Stimulated activated naive B cell treated with anti-CD40 and anti-IgM and Interleukin-4, amounts not matched to agents 10 μg/mL and 1 μg/mL and 100 μg/mL, for 72 hours (primary cell): ENCODE measurements at regions not wholly inside any gene's neighbourhood (a gene's known extent, or its start where the extent isn't known, plus 50 kb on each side); places are given as distances from the start of the nearest gene placed in this dataset.
"Not testable (repeated sequence)": the region's sequence is repeated elsewhere in the genome, so short reads cannot be mapped to it uniquely, and the experiment has no call there.

Experiments used
- ATAC-seq, 2 donors: fragments of 150-1000 bp; cut with Tn5 transposase; replicated peaks; 2 replicates each; pipeline ENCODE4 v1.10.0; 2021; ENCODE audit warnings: moderate library complexity in 1 of 2
- DNase-seq: peaks from one replicate; pipeline ENCODE4 v3.0.0; 2021
- H3K27ac Mint-ChIP-seq: one replicate; pipeline ENCODE4 v1.8.0; 2022; ENCODE audit warnings: mild to moderate bottlenecking, mixed read lengths
- H3K27me3 Mint-ChIP-seq, 2 donors: one replicate each; pipeline ENCODE4 v1.8.0; 2022; ENCODE audit warnings: mixed read lengths in 2 of 2
- H3K36me3 Mint-ChIP-seq, 2 donors: one replicate each; pipeline ENCODE4 v1.8.0; 2022; ENCODE audit warnings: mixed read lengths in 2 of 2, mild to moderate bottlenecking in 1 of 2
- H3K4me1 Mint-ChIP-seq, 2 donors: one replicate each; pipeline ENCODE4 v1.8.0; 2022; ENCODE audit warnings: mixed read lengths in 2 of 2, mild to moderate bottlenecking in 1 of 2
- H3K4me3 Mint-ChIP-seq, 2 donors: one replicate each; pipeline ENCODE4 v1.8.0; 2022; ENCODE audit warnings: mild to moderate bottlenecking in 2 of 2, mixed read lengths in 2 of 2, moderate library complexity in 1 of 2
- H3K9me3 Mint-ChIP-seq, 2 donors: one replicate each; pipeline ENCODE4 v1.8.0; 2022; ENCODE audit warnings: mixed read lengths in 2 of 2, mild to moderate bottlenecking in 1 of 2

- DNase-seq (no peak), ATAC-seq (no peak)
- H3K4me3 Mint-ChIP-seq, result no peak overlapping the region
- H3K27ac Mint-ChIP-seq, result no peak overlapping the region
- H3K9me3 Mint-ChIP-seq, result peaks cover 8 to 12% of the 10 kb centered on the region in 2 donors
- H3K4me1 Mint-ChIP-seq, result no peaks in the 10 kb centered on the region
- H3K27me3 Mint-ChIP-seq, result no peaks in the 10 kb centered on the region
- no peaks in the 10 kb centered on the region for H3K36me3 Mint-ChIP-seq
Measured at GRCh38 chr14:28297559-28297958, 469.0 kb upstream of the FOXG1 start.

GRCh38 chr14:28298156-28298555 is 468.4 kb upstream of the FOXG1 start:
- Mint-ChIP-seq H3K4me1 (no peaks in the 10 kb centered on the region), H3K27me3 (no peaks in the 10 kb centered on the region)

GRCh38 chr14:28299227-28299626 is 467.4 kb upstream of the FOXG1 start:
- Mint-ChIP-seq H3K27ac (no peak overlapping the region), H3K4me1 (no peaks in the 10 kb centered on the region), H3K27me3 (no peaks in the 10 kb centered on the region), H3K4me3 (no peak overlapping the region), H3K36me3 (no peaks in the 10 kb centered on the region), H3K9me3 (peaks cover 8 to 9% of the 10 kb centered on the region in 2 donors)
- ATAC-seq, result no peak
- DNase-seq, result no peak

More at GRCh38 chr14:28298156-28298555, 468.4 kb upstream of the FOXG1 start:
- no peak overlapping the region for H3K4me3 Mint-ChIP-seq
- no peaks in the 10 kb centered on the region for H3K36me3 Mint-ChIP-seq
- DNase-seq (no peak), ATAC-seq (no peak)
- no peak overlapping the region for H3K27ac Mint-ChIP-seq
- H3K9me3 Mint-ChIP-seq, result peaks cover 10 to 11% of the 10 kb centered on the region in 2 donors

GRCh38 chr14:28300356-28300755 is 466.2 kb upstream of the FOXG1 start:
- ATAC-seq (no peak), DNase-seq (no peak)
- no peak overlapping the region for H3K4me3 Mint-ChIP-seq
- H3K4me1 Mint-ChIP-seq, result no peaks in the 10 kb centered on the region
- no peaks in the 10 kb centered on the region for H3K27me3 Mint-ChIP-seq
- no peak overlapping the region for H3K27ac Mint-ChIP-seq
- H3K36me3 Mint-ChIP-seq, result no peaks in the 10 kb centered on the region
- peaks cover 5 to 9% of the 10 kb centered on the region in 2 donors for H3K9me3 Mint-ChIP-seq

GRCh38 chr14:28301179-28301578 is 465.4 kb upstream of the FOXG1 start:
- H3K4me1 Mint-ChIP-seq, result no peaks in the 10 kb centered on the region
- DNase-seq (no peak), ATAC-seq (no peak)
- peaks cover 5 to 9% of the 10 kb centered on the region in 2 donors for H3K9me3 Mint-ChIP-seq
- no peak overlapping the region for H3K27ac Mint-ChIP-seq
- H3K4me3 Mint-ChIP-seq, result no peak overlapping the region
- no peaks in the 10 kb centered on the region for H3K36me3 Mint-ChIP-seq
- no peaks in the 10 kb centered on the region for H3K27me3 Mint-ChIP-seq

- Mint-ChIP-seq H3K9me3 (peaks cover 5% of the 10 kb centered on the region in 2 donors), H3K36me3 (no peaks in the 10 kb centered on the region), H3K27me3 (no peaks in the 10 kb centered on the region), H3K4me3 (no peak overlapping the region), H3K4me1 (no peaks in the 10 kb centered on the region), H3K27ac (no peak overlapping the region)
- DNase-seq (no peak), ATAC-seq (no peak)
Measured at GRCh38 chr14:28303248-28303647, 463.3 kb upstream of the FOXG1 start.

- Mint-ChIP-seq H3K27me3 (no peaks in the 10 kb centered on the region), H3K4me1 (no peaks in the 10 kb centered on the region), H3K4me3 (no peak overlapping the region), H3K36me3 (no peaks in the 10 kb centered on the region), H3K9me3 (peaks cover 5 to 7% of the 10 kb centered on the region in 2 donors), H3K27ac (no peak overlapping the region)
- ATAC-seq (no peak), DNase-seq (no peak)
Measured at GRCh38 chr14:28305938-28306337, 460.6 kb upstream of the FOXG1 start.

GRCh38 chr14:28307506-28307905 is 459.1 kb upstream of the FOXG1 start:
- H3K4me3 Mint-ChIP-seq, result no peak overlapping the region
- no peaks in the 10 kb centered on the region for H3K36me3 Mint-ChIP-seq
- ATAC-seq, result no peak
- no peaks in the 10 kb centered on the region for H3K4me1 Mint-ChIP-seq
- no peaks in the 10 kb centered on the region for H3K27me3 Mint-ChIP-seq
- no peak overlapping the region for H3K27ac Mint-ChIP-seq
- peaks cover 5 to 8% of the 10 kb centered on the region in 2 donors for H3K9me3 Mint-ChIP-seq
- DNase-seq, result no peak

GRCh38 chr14:28308734-28309133 is 457.9 kb upstream of the FOXG1 start:
- Mint-ChIP-seq H3K4me1 (no peaks in the 10 kb centered on the region), H3K9me3 (peaks cover 5% of the 10 kb centered on the region in 2 donors), H3K27ac (no peak overlapping the region), H3K27me3 (no peaks in the 10 kb centered on the region), H3K4me3 (no peak overlapping the region), H3K36me3 (no peaks in the 10 kb centered on the region)
- DNase-seq, result no peak
- ATAC-seq, result no peak

GRCh38 chr14:28317890-28318675 is 448.5 kb upstream of the FOXG1 start:
- not testable (repeated sequence) for H3K27ac Mint-ChIP-seq, H3K9me3 Mint-ChIP-seq, H3K4me3 Mint-ChIP-seq, H3K27me3 Mint-ChIP-seq, ATAC-seq, DNase-seq, H3K36me3 Mint-ChIP-seq, H3K4me1 Mint-ChIP-seq

GRCh38 chr14:28321475-28322244 is 444.9 kb upstream of the FOXG1 start:
- no peaks in the 10 kb centered on the region for H3K4me1 Mint-ChIP-seq
- DNase-seq (no peak), ATAC-seq (no peak)
- no peaks in the 10 kb centered on the region for H3K9me3 Mint-ChIP-seq
- H3K4me3 Mint-ChIP-seq, result no peak overlapping the region
- H3K27ac Mint-ChIP-seq, result no peak overlapping the region
- H3K36me3 Mint-ChIP-seq, result no peaks in the 10 kb centered on the region
- H3K27me3 Mint-ChIP-seq, result no peaks in the 10 kb centered on the region

GRCh38 chr14:28323366-28323765 is 443.2 kb upstream of the FOXG1 start:
- no peak overlapping the region for H3K4me3 Mint-ChIP-seq
- no peaks in the 10 kb centered on the region for H3K9me3 Mint-ChIP-seq
- H3K27ac Mint-ChIP-seq, result no peak overlapping the region
- no peaks in the 10 kb centered on the region for H3K4me1 Mint-ChIP-seq
- no peak for DNase-seq
- H3K27me3 Mint-ChIP-seq, result no peaks in the 10 kb centered on the region
- no peak for ATAC-seq
- no peaks in the 10 kb centered on the region for H3K36me3 Mint-ChIP-seq

- Mint-ChIP-seq H3K27ac (no peak overlapping the region), H3K36me3 (no peaks in the 10 kb centered on the region), H3K9me3 (no peaks in the 10 kb centered on the region), H3K4me3 (no peak overlapping the region), H3K27me3 (no peaks in the 10 kb centered on the region), H3K4me1 (no peaks in the 10 kb centered on the region)
- ATAC-seq (no peak), DNase-seq (no peak)
Measured at GRCh38 chr14:28323951-28324741, 442.4 kb upstream of the FOXG1 start.

- H3K27ac Mint-ChIP-seq, result no peak overlapping the region
- H3K4me3 Mint-ChIP-seq, result no peak overlapping the region
- DNase-seq, result no peak
- H3K27me3 Mint-ChIP-seq, result no peaks in the 10 kb centered on the region
- no peaks in the 10 kb centered on the region for H3K36me3 Mint-ChIP-seq
- no peaks in the 10 kb centered on the region for H3K4me1 Mint-ChIP-seq
- no peak for ATAC-seq
- peaks cover 0 to 2% of the 10 kb centered on the region in 2 donors for H3K9me3 Mint-ChIP-seq
Measured at GRCh38 chr14:28340816-28341215, 425.8 kb upstream of the FOXG1 start.
